Ishikawa (cell line): ENCODE measurements at regions not wholly inside any gene's neighbourhood (a gene's known extent, or its start where the extent isn't known, plus 50 kb on each side); places are given as distances from the start of the nearest gene placed in this dataset.

Experiments
- EGR1 ChIP-seq: IDR thresholded peaks from 2 replicates; pipeline ENCODE4 v1.6.1; 2012
- EP300 ChIP-seq: IDR thresholded peaks from 2 replicates; pipeline ENCODE4 v1.6.1; 2012; ENCODE audit warnings: borderline replicate concordance
- FOXM1 ChIP-seq: IDR thresholded peaks from 2 replicates; pipeline ENCODE4 v1.6.1; 2012; ENCODE audit warnings: low read depth, borderline replicate concordance
- MAX ChIP-seq: IDR thresholded peaks from 2 replicates; pipeline ENCODE4 v1.6.1; 2012
- RAD21 ChIP-seq: IDR thresholded peaks from 2 replicates; pipeline ENCODE4 v1.6.1; 2012; ENCODE audit warnings: low read depth
- TAF1 ChIP-seq: IDR thresholded peaks from 2 replicates; pipeline ENCODE4 v1.6.1; 2012; ENCODE audit warnings: low read depth, mild to moderate bottlenecking
- TCF12 ChIP-seq: IDR thresholded peaks from 2 replicates; pipeline ENCODE4 v1.6.1; 2012; ENCODE audit warnings: low read depth
- TEAD4 ChIP-seq: IDR thresholded peaks from 2 replicates; pipeline ENCODE4 v1.6.1; 2012
- USF1 ChIP-seq: IDR thresholded peaks from 2 replicates; pipeline ENCODE4 v1.6.1; 2012

- TF ChIP-seq MAX = no peak
- TF ChIP-seq USF1 = no peak
- no peak for TF ChIP-seq TCF12
- no peak for TF ChIP-seq RAD21
- TF ChIP-seq FOXM1 = no peak
- no peak for TF ChIP-seq TAF1
- no peak for TF ChIP-seq EGR1
- no peak for TF ChIP-seq TEAD4
- no peak for TF ChIP-seq EP300
Observed at GRCh38 chr2:22850310-22850709, 534.7 kb upstream of the KLHL29 start.
